ENCODE measurements at regions not wholly inside any gene's neighbourhood (a gene's known extent, or its start where the extent isn't known, plus 50 kb on each side); places are given as distances from the start of the nearest gene placed in this dataset.
"Not testable (repeated sequence)": the region's sequence is repeated elsewhere in the genome, so short reads cannot be mapped to it uniquely, and the experiment has no call there.

DNA sequence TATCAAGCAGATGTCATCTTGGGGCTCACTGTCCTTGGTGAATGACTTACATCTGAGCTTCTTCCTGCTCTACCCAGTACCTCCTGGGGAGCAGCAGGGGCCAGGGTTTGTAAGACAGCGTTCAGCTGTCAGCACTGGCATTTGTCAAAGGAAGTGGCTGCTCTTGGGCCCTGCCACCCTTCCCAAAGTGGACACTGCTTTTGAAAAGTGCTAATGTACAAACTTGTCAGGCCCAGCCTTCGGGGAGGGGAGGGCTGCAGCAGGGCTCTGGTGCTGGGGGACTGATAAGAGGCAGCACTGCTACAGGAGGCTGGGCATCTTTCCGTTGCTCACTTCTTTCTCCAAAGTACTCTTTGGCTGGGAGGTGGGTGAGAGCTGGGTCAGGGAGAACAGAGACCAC lies 59.8 kb upstream of the RBM19 start:
- DNase-seq = no peak

DNA sequence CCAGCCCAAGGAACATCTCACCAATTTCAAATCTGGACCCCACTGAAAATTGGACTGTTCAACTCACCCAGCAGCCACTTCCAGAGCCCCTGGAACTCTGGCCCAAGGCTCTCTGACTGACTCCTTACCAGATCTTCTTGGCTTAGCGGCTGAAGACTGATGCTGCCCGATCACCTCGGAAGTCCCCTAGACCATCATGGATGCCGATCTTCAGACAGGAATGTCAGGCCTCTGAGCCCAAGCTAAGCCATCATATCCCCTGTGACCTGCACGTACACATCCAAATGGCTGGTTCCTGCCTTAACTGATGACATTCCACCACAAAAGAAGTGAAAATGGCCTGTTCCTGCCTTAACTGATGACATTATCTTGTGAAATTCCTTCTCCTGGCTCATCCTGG lies 56.0 kb upstream of the RBM19 start:
- H3K27me3 ChIP-seq (ENCODE audit: insufficient read depth, low read depth, severe bottlenecking) = peaks cover 66% of the 10 kb centered on the region
- not testable (repeated sequence) for DNase-seq; H3K4me3 ChIP-seq (ENCODE audit: low read depth, low read length); H3K36me3 ChIP-seq; H3K9me3 ChIP-seq (ENCODE audit: severe bottlenecking); H3K27ac ChIP-seq

More for the DNA sequence above, 59.8 kb upstream of the RBM19 start:
- Histone ChIP-seq H3K9me3 (ENCODE audit: severe bottlenecking) (peaks cover 4% of the 10 kb centered on the region), H3K27me3 (ENCODE audit: insufficient read depth, low read depth, severe bottlenecking) (peaks cover 75% of the 10 kb centered on the region), H3K27ac (no peak overlapping the region), H3K4me3 (ENCODE audit: low read depth, low read length) (no peak overlapping the region), H3K36me3 (no peaks in the 10 kb centered on the region)
- TF ChIP-seq, protein P1, sequence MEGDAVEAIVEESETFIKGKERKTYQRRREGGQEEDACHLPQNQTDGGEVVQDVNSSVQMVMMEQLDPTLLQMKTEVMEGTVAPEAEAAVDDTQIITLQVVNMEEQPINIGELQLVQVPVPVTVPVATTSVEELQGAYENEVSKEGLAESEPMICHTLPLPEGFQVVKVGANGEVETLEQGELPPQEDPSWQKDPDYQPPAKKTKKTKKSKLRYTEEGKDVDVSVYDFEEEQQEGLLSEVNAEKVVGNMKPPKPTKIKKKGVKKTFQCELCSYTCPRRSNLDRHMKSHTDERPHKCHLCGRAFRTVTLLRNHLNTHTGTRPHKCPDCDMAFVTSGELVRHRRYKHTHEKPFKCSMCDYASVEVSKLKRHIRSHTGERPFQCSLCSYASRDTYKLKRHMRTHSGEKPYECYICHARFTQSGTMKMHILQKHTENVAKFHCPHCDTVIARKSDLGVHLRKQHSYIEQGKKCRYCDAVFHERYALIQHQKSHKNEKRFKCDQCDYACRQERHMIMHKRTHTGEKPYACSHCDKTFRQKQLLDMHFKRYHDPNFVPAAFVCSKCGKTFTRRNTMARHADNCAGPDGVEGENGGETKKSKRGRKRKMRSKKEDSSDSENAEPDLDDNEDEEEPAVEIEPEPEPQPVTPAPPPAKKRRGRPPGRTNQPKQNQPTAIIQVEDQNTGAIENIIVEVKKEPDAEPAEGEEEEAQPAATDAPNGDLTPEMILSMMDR (IDR thresholded peaks at IDR 0.05; ENCODE audit: low read depth, low read length) = no peak

DNA sequence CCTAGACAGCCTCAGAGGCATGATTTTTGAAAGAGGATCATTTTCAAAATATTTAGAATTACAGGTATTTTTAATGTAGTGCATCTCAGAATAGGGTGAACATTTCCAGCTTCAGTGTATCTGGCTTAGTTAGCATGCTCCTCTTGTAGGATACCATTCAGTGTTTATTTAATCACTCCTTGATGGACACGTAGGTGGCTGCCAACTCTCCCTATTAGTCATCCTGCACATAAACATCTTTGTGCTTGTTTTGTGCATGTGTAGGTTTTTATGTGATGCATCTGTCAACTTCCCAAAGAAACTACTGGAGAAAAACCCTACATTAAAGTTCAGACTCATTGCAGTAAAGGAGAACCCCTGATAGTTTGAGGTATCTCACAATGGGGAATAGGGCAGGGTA lies 52.5 kb upstream of the RBM19 start:
- H3K36me3 ChIP-seq = no peaks in the 10 kb centered on the region
- DNase-seq = no peak
- no peaks in the 10 kb centered on the region for H3K9me3 ChIP-seq (ENCODE audit: severe bottlenecking)
- TF ChIP-seq, protein P1 (IDR thresholded peaks at IDR 0.05; ENCODE audit: low read depth, low read length) = no peak
- H3K27me3 ChIP-seq (ENCODE audit: insufficient read depth, low read depth, severe bottlenecking) = peaks cover 68% of the 10 kb centered on the region
- H3K27ac ChIP-seq = no peak overlapping the region
- H3K4me3 ChIP-seq (ENCODE audit: low read depth, low read length) = no peak overlapping the region

Data from WERI-Rb-1 (cell line).